Erythroblast (primary cell): ENCODE measurements at regions not wholly inside any gene's neighbourhood (a gene's known extent, or its start where the extent isn't known, plus 50 kb on each side); places are given as distances from the start of the nearest gene placed in this dataset.

Experiments used
- GATA1 ChIP-seq: IDR thresholded peaks from 2 replicates; pipeline ENCODE4 v1.6.1; 2011; ENCODE audit warnings: low read depth, mild to moderate bottlenecking, control low read depth, low read length, moderate library complexity
- POLR2A ChIP-seq: IDR thresholded peaks from 2 replicates; pipeline ENCODE4 v1.6.1; 2011; ENCODE audit warnings: mild to moderate bottlenecking, low read length

DNA sequence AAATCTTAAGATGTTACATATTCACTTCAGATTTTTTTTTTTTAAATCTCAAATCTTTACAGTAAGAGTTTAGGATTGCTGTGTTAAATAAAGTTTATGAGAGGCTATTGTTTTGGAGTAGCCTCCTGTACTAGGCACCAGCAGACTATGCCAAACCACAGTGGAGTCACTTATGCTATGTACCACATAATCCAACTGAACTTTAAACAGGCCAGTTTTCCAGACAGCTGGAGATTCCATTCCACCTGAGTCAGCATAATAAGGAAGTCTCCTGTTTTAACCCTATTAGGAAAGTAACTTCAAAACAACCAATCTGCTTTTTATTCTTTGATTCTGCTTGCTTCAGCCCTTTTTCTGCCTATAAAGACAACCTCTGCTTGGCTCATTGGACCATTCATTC lies 205.2 kb downstream of the CSNK1G3 start:
- no peak for TF ChIP-seq POLR2A
- TF ChIP-seq GATA1 = no peak
